Activated CD4-positive, alpha-beta memory T cell treated with anti-CD3 and anti-CD28 coated beads for 36 hours (primary cell): ENCODE measurements at regions not wholly inside any gene's neighbourhood (a gene's known extent, or its start where the extent isn't known, plus 50 kb on each side); places are given as distances from the start of the nearest gene placed in this dataset.

Experiments used
- CTCF ChIA-PET: fragments of 350-600 bp; sonication (Branson Sonifier 250); formaldehyde crosslinking; loops from one replicate; lab custom pipeline; 2021; ENCODE audit warnings: antibody characterized with exemption, inconsistent platforms; lab: Charles Lee
- POLR2A ChIA-PET: fragments of 350-600 bp; sonication (Branson Sonifier 250); formaldehyde crosslinking; loops from one replicate; lab custom pipeline; 2021; ENCODE audit warnings: antibody characterized with exemption; lab: Charles Lee
- DNase-seq: peaks from one replicate; pipeline ENCODE4 v3.0.0-alpha.2; 2020
- H3K27ac Mint-ChIP-seq: one replicate; pipeline ENCODE4 v1.8.0; 2021; ENCODE audit warnings: mixed read lengths
- H3K27me3 Mint-ChIP-seq: one replicate; pipeline ENCODE4 v1.8.0; 2021; ENCODE audit warnings: mixed read lengths
- H3K36me3 Mint-ChIP-seq: one replicate; pipeline ENCODE4 v1.8.0; 2021; ENCODE audit warnings: mixed read lengths
- H3K4me1 Mint-ChIP-seq: one replicate; pipeline ENCODE4 v1.8.0; 2021; ENCODE audit warnings: low read depth, mixed read lengths
- H3K4me3 Mint-ChIP-seq: one replicate; pipeline ENCODE4 v1.8.0; 2021; ENCODE audit warnings: mild to moderate bottlenecking, mixed read lengths
- H3K9me3 Mint-ChIP-seq: one replicate; pipeline ENCODE4 v1.8.0; 2021; ENCODE audit warnings: mixed read lengths
- intact Hi-C: fragments of 100-400 bp; cut with micrococcal nuclease; formaldehyde crosslinking; loops from one replicate; pipeline ENCODE4 v1.15.1; 2023

- ChIA-PET CTCF (no interaction called here), POLR2A (no interaction called here)
- DNase-seq, result no peak
- Mint-ChIP-seq H3K9me3 (peaks cover 4% of the 10 kb centered on the region), H3K36me3 (no peaks in the 10 kb centered on the region), H3K27ac (no peak overlapping the region), H3K27me3 (no peaks in the 10 kb centered on the region), H3K4me1 (no peaks in the 10 kb centered on the region), H3K4me3 (no peak overlapping the region)
- intact Hi-C loops, result no loop called here
Observed at GRCh38 chr13:73608157-73608516, 526.1 kb downstream of the KLF12 start.

- CTCF ChIA-PET, result no interaction called here
- POLR2A ChIA-PET, result no interaction called here
Observed at GRCh38 chr13:73607489-73608156, 526.6 kb downstream of the KLF12 start.

GRCh38 chr13:73603646-73604045 is 530.6 kb downstream of the KLF12 start:
- CTCF ChIA-PET, result no interaction called here

More at GRCh38 chr13:73607489-73608156, 526.6 kb downstream of the KLF12 start:
- Mint-ChIP-seq H3K9me3 (peaks cover under 1% of the 10 kb centered on the region), H3K4me1 (no peaks in the 10 kb centered on the region), H3K4me3 (no peak overlapping the region), H3K27me3 (no peaks in the 10 kb centered on the region), H3K27ac (no peak overlapping the region), H3K36me3 (no peaks in the 10 kb centered on the region)
- DNase-seq, result no peak
- intact Hi-C loops, result no loop called here

GRCh38 chr13:73602295-73602694 is 531.9 kb downstream of the KLF12 start:
- ChIA-PET POLR2A (no interaction called here), CTCF (no interaction called here)
- H3K4me1 Mint-ChIP-seq, result no peaks in the 10 kb centered on the region
- no peak overlapping the region for H3K27ac Mint-ChIP-seq
- DNase-seq, result no peak
- intact Hi-C loops, result no loop called here
- no peaks in the 10 kb centered on the region for H3K27me3 Mint-ChIP-seq
- H3K4me3 Mint-ChIP-seq, result no peak overlapping the region
- H3K9me3 Mint-ChIP-seq, result no peaks in the 10 kb centered on the region
- no peaks in the 10 kb centered on the region for H3K36me3 Mint-ChIP-seq

More at GRCh38 chr13:73603646-73604045, 530.6 kb downstream of the KLF12 start:
- intact Hi-C loops, result no loop called here
- Mint-ChIP-seq H3K9me3 (no peaks in the 10 kb centered on the region), H3K36me3 (no peaks in the 10 kb centered on the region), H3K27me3 (no peaks in the 10 kb centered on the region), H3K4me1 (no peaks in the 10 kb centered on the region), H3K27ac (no peak overlapping the region), H3K4me3 (no peak overlapping the region)
- no peak for DNase-seq
- POLR2A ChIA-PET, result no interaction called here

- Mint-ChIP-seq H3K36me3 (no peaks in the 10 kb centered on the region), H3K9me3 (no peaks in the 10 kb centered on the region), H3K4me3 (no peak overlapping the region), H3K4me1 (peaks cover 1% of the 10 kb centered on the region), H3K27me3 (no peaks in the 10 kb centered on the region), H3K27ac (no peak overlapping the region)
- no peak for DNase-seq
- intact Hi-C loops, result no loop called here
- ChIA-PET CTCF (no interaction called here), POLR2A (no interaction called here)
Observed at GRCh38 chr13:73601708-73602107, 532.5 kb downstream of the KLF12 start.

- CTCF ChIA-PET, result no interaction called here
- no peaks in the 10 kb centered on the region for H3K27me3 Mint-ChIP-seq
- no peak overlapping the region for H3K27ac Mint-ChIP-seq
- no peak overlapping the region for H3K4me3 Mint-ChIP-seq
- no peaks in the 10 kb centered on the region for H3K36me3 Mint-ChIP-seq
- peaks cover 8% of the 10 kb centered on the region for H3K4me1 Mint-ChIP-seq
- POLR2A ChIA-PET, result no interaction called here
- no peak for DNase-seq
- intact Hi-C loops, result no loop called here
- no peaks in the 10 kb centered on the region for H3K9me3 Mint-ChIP-seq
Observed at GRCh38 chr13:73599232-73600128, 534.7 kb downstream of the KLF12 start.

- no peak for DNase-seq
- ChIA-PET POLR2A (no interaction called here), CTCF (no interaction called here)
- Mint-ChIP-seq H3K9me3 (no peaks in the 10 kb centered on the region), H3K36me3 (no peaks in the 10 kb centered on the region), H3K27me3 (no peaks in the 10 kb centered on the region), H3K27ac (no peak overlapping the region), H3K4me1 (peaks cover 8% of the 10 kb centered on the region), H3K4me3 (no peak overlapping the region)
- intact Hi-C loops, result no loop called here
Observed at GRCh38 chr13:73598020-73598712, 536.0 kb downstream of the KLF12 start.

GRCh38 chr13:73596382-73596781 is 537.6 kb downstream of the KLF5 start:
- no peak overlapping the region for H3K4me3 Mint-ChIP-seq
- no peak for DNase-seq
- POLR2A ChIA-PET, result no interaction called here
- no peak overlapping the region for H3K27ac Mint-ChIP-seq
- CTCF ChIA-PET, result no interaction called here
- H3K9me3 Mint-ChIP-seq, result no peaks in the 10 kb centered on the region
- H3K27me3 Mint-ChIP-seq, result no peaks in the 10 kb centered on the region
- intact Hi-C loops, result no loop called here
- H3K36me3 Mint-ChIP-seq, result no peaks in the 10 kb centered on the region
- H3K4me1 Mint-ChIP-seq, result peaks cover 8% of the 10 kb centered on the region

GRCh38 chr13:73593199-73593765 is 534.5 kb downstream of the KLF5 start:
- intact Hi-C loops, result no loop called here
- Mint-ChIP-seq H3K9me3 (no peaks in the 10 kb centered on the region), H3K27me3 (no peaks in the 10 kb centered on the region), H3K27ac (no peak overlapping the region), H3K36me3 (no peaks in the 10 kb centered on the region), H3K4me3 (no peak overlapping the region), H3K4me1 (peaks cover 8% of the 10 kb centered on the region)
- CTCF ChIA-PET, result no interaction called here
- DNase-seq, result no peak
- POLR2A ChIA-PET, result no interaction called here

- Mint-ChIP-seq H3K9me3 (no peaks in the 10 kb centered on the region), H3K4me1 (peaks cover 8% of the 10 kb centered on the region), H3K27ac (no peak overlapping the region), H3K36me3 (no peaks in the 10 kb centered on the region), H3K27me3 (no peaks in the 10 kb centered on the region), H3K4me3 (no peak overlapping the region)
- ChIA-PET CTCF (no interaction called here), POLR2A (no interaction called here)
- intact Hi-C loops, result no loop called here
- no peak for DNase-seq
Observed at GRCh38 chr13:73591861-73592260, 533.1 kb downstream of the KLF5 start.

- POLR2A ChIA-PET, result no interaction called here
- H3K9me3 Mint-ChIP-seq, result peaks cover 4% of the 10 kb centered on the region
- no peak overlapping the region for H3K4me3 Mint-ChIP-seq
- no peaks in the 10 kb centered on the region for H3K4me1 Mint-ChIP-seq
- no peak for DNase-seq
- no peaks in the 10 kb centered on the region for H3K27me3 Mint-ChIP-seq
- CTCF ChIA-PET, result no interaction called here
- intact Hi-C loops, result no loop called here
- H3K27ac Mint-ChIP-seq, result no peak overlapping the region
- H3K36me3 Mint-ChIP-seq, result no peaks in the 10 kb centered on the region
Observed at GRCh38 chr13:73590795-73591194, 532.0 kb downstream of the KLF5 start.

GRCh38 chr13:73585236-73585635 is 526.4 kb downstream of the KLF5 start:
- Mint-ChIP-seq H3K27ac (no peak overlapping the region), H3K4me1 (no peaks in the 10 kb centered on the region), H3K9me3 (peaks cover 9% of the 10 kb centered on the region), H3K36me3 (no peaks in the 10 kb centered on the region), H3K4me3 (no peak overlapping the region), H3K27me3 (no peaks in the 10 kb centered on the region)
- ChIA-PET POLR2A (no interaction called here), CTCF (no interaction called here)
- no peak for DNase-seq
- intact Hi-C loops, result no loop called here
